CD4-positive, alpha-beta memory T cell (primary cell): ENCODE measurements at regions not wholly inside any gene's neighbourhood (a gene's known extent, or its start where the extent isn't known, plus 50 kb on each side); places are given as distances from the start of the nearest gene placed in this dataset.

Source experiments
- CTCF ChIA-PET: fragments of 350-600 bp; sonication (Branson Sonifier 250); formaldehyde crosslinking; loops from one replicate; lab custom pipeline; 2021; ENCODE audit warnings: inconsistent platforms; ENCODE audit not compliant: partially characterized antibody; lab: Charles Lee
- POLR2A ChIA-PET: fragments of 350-600 bp; sonication (Branson Sonifier 250); formaldehyde crosslinking; loops from one replicate; lab custom pipeline; 2021; ENCODE audit not compliant: partially characterized antibody; lab: Charles Lee
- DNase-seq, 5 donors: peaks; one replicate each; pipeline versions ENCODE4 v3.0.0 to v3.0.0-alpha.2; 2020 to 2022; ENCODE audit warnings: mixed read lengths in 1 of 5
- H3K27ac ChIP-seq: one replicate; pipeline ENCODE4 v1.7.0; 2013; ENCODE audit warnings: low read depth, low read length
- H3K27me3 ChIP-seq: 2 replicates; pipeline ENCODE4 v1.7.0; 2013; ENCODE audit warnings: mild to moderate bottlenecking, low read length, moderate library complexity; ENCODE audit not compliant: insufficient read depth
- H3K36me3 ChIP-seq: 2 replicates; pipeline ENCODE4 v1.7.0; 2013; ENCODE audit warnings: mild to moderate bottlenecking, low read length, moderate library complexity; ENCODE audit not compliant: insufficient read depth
- H3K4me1 ChIP-seq: 2 replicates; pipeline ENCODE4 v1.7.0; 2013; ENCODE audit warnings: mild to moderate bottlenecking, low read length, moderate library complexity; ENCODE audit not compliant: insufficient read depth
- H3K4me3 ChIP-seq, 2 donors: one replicate each; pipeline ENCODE4 v1.7.0; 2013; ENCODE audit warnings: low read length in 2 of 2, mild to moderate bottlenecking in 1 of 2
- H3K9me3 ChIP-seq, 2 donors: one replicate each; pipeline ENCODE4 v1.7.0; 2013; ENCODE audit warnings: low read length in 2 of 2, control low read depth in 1 of 2; ENCODE audit not compliant: control insufficient read depth in 1 of 2
- H3K27ac Mint-ChIP-seq, 7 donors: one replicate each; pipeline ENCODE4 v1.8.0; 2020 to 2021; ENCODE audit warnings: mixed read lengths in 7 of 7, mild to moderate bottlenecking in 6 of 7, inconsistent platforms in 3 of 7, moderate library complexity in 3 of 7
- H3K27me3 Mint-ChIP-seq, 2 donors: one replicate each; pipeline ENCODE4 v1.8.0; 2020 to 2021; ENCODE audit warnings: mixed read lengths in 2 of 2
- H3K36me3 Mint-ChIP-seq, 2 donors: one replicate each; pipeline ENCODE4 v1.8.0; 2020 to 2021; ENCODE audit warnings: mixed read lengths in 2 of 2, inconsistent platforms in 1 of 2, mild to moderate bottlenecking in 1 of 2
- H3K4me1 Mint-ChIP-seq, 4 donors: one replicate each; pipeline ENCODE4 v1.8.0; 2020 to 2021; ENCODE audit warnings: mixed read lengths in 4 of 4, mild to moderate bottlenecking in 1 of 4
- H3K4me3 Mint-ChIP-seq, 8 donors: one replicate each; pipeline ENCODE4 v1.8.0; 2020 to 2021; ENCODE audit warnings: mixed read lengths in 8 of 8, mild to moderate bottlenecking in 7 of 8, moderate library complexity in 6 of 8, inconsistent platforms in 3 of 8
- H3K9me3 Mint-ChIP-seq, 8 donors: one replicate each; pipeline ENCODE4 v1.8.0; 2020 to 2021; ENCODE audit warnings: mixed read lengths in 8 of 8, mild to moderate bottlenecking in 5 of 8, inconsistent platforms in 3 of 8, moderate library complexity in 1 of 8
- intact Hi-C: fragments of 100-400 bp; cut with micrococcal nuclease; formaldehyde crosslinking; loops from one replicate; pipeline ENCODE4 v1.15.1; 2023

- peaks cover 0 to 6% of the 10 kb centered on the region in 2 donors for H3K27me3 Mint-ChIP-seq
- H3K36me3 Mint-ChIP-seq, result no peaks in the 10 kb centered on the region
- H3K4me3 Mint-ChIP-seq, result peak overlapping the region in 5 of 8 donors; percentile 12 to 84 (median 48)
- H3K9me3 ChIP-seq, result no peaks in the 10 kb centered on the region
- peaks cover 50% of the 10 kb centered on the region for H3K4me1 ChIP-seq
- POLR2A ChIA-PET, result interaction anchor here (0.9 to 3.2 kb wide), 7 partner anchors 9 to 160 kb away, joined by 3 to 17 read pairs (median 8); partner anchors contain the start of gene CCND2
- H3K4me3 ChIP-seq, result no peak overlapping the region
- CTCF ChIA-PET, result interaction anchor here (0.6 to 9.7 kb wide), 8 partner anchors 9 to 161 kb away, joined by 3 to 77 read pairs (median 6); no protein-coding TSS in a partner anchor
- H3K27ac Mint-ChIP-seq, result peak overlapping the region in 2 of 7 donors; percentile 29 to 64
- no peaks in the 10 kb centered on the region for H3K27me3 ChIP-seq
- peaks cover 0 to 1% (median 0%) of the 10 kb centered on the region in 8 donors for H3K9me3 Mint-ChIP-seq
- intact Hi-C loops, result no loop called here
- H3K4me1 Mint-ChIP-seq, result peaks cover 40 to 57% (median 45%) of the 10 kb centered on the region in 4 donors
- no peak for DNase-seq
- H3K36me3 ChIP-seq, result no peaks in the 10 kb centered on the region
- H3K27ac ChIP-seq, result no peak overlapping the region
Observed at GRCh38 chr12:4116251-4117111, 157.1 kb upstream of the CCND2 start.

- ChIA-PET CTCF (interaction anchor here (0.6 to 9.7 kb wide), 7 partner anchors 8 to 162 kb away, joined by 3 to 77 read pairs (median 9); no protein-coding TSS in a partner anchor), POLR2A (interaction anchor here (1.8 to 3.1 kb wide), 2 partner anchors 27 to 154 kb away, joined by 5 to 13 read pairs; no protein-coding TSS in a partner anchor)
- Histone ChIP-seq H3K9me3 (no peaks in the 10 kb centered on the region), H3K4me1 (peaks cover 50% of the 10 kb centered on the region), H3K4me3 (no peak overlapping the region), H3K36me3 (no peaks in the 10 kb centered on the region), H3K27me3 (no peaks in the 10 kb centered on the region), H3K27ac (no peak overlapping the region)
- peaks cover 2 to 6% of the 10 kb centered on the region in 2 donors for H3K27me3 Mint-ChIP-seq
- H3K4me1 Mint-ChIP-seq, result peaks cover 40 to 53% (median 46%) of the 10 kb centered on the region in 4 donors
- peaks cover 0 to 1% (median 0%) of the 10 kb centered on the region in 8 donors for H3K9me3 Mint-ChIP-seq
- H3K27ac Mint-ChIP-seq, result peak overlapping the region in 5 of 7 donors; percentile 8 to 70 (median 16)
- no peak for DNase-seq
- H3K36me3 Mint-ChIP-seq, result no peaks in the 10 kb centered on the region
- intact Hi-C loops, result no loop called here
- peak overlapping the region in 7 of 8 donors; percentile 58 to 84 (median 75) for H3K4me3 Mint-ChIP-seq
Observed at GRCh38 chr12:4115570-4115969, 158.0 kb upstream of the CCND2 start.

- intact Hi-C loops, result no loop called here
- peak overlapping the region in 6 of 8 donors; percentile 0 to 71 (median 56) for H3K4me3 Mint-ChIP-seq
- no peaks in the 10 kb centered on the region for H3K36me3 Mint-ChIP-seq
- Histone ChIP-seq H3K9me3 (no peaks in the 10 kb centered on the region), H3K27ac (no peak overlapping the region), H3K27me3 (no peaks in the 10 kb centered on the region), H3K4me3 (no peak overlapping the region), H3K36me3 (no peaks in the 10 kb centered on the region), H3K4me1 (peaks cover 50% of the 10 kb centered on the region)
- ChIA-PET POLR2A (interaction anchor here (0.7 to 3.1 kb wide), 3 partner anchors 28 to 158 kb away, joined by 3 to 13 read pairs (median 5); partner anchors contain the start of gene CCND2), CTCF (interaction anchor here (1.3 to 9.7 kb wide), 5 partner anchors 27 to 163 kb away, joined by 3 to 77 read pairs (median 9); no protein-coding TSS in a partner anchor)
- peak in 3 of 5 donors; percentile 20 to 60 (median 32) for DNase-seq
- peaks cover 38 to 50% (median 45%) of the 10 kb centered on the region in 4 donors for H3K4me1 Mint-ChIP-seq
- H3K9me3 Mint-ChIP-seq, result peaks cover 0 to 1% (median 0%) of the 10 kb centered on the region in 8 donors
- H3K27ac Mint-ChIP-seq, result peak overlapping the region in 4 of 7 donors; percentile 9 to 54 (median 34)
- peaks cover 2 to 6% of the 10 kb centered on the region in 2 donors for H3K27me3 Mint-ChIP-seq
Observed at GRCh38 chr12:4114986-4115385, 158.6 kb upstream of the CCND2 start.

GRCh38 chr12:4112734-4113325, 160.7 kb upstream of the CCND2 start:
- H3K27ac ChIP-seq, result no peak overlapping the region
- no peak overlapping the region for H3K4me3 ChIP-seq
- Mint-ChIP-seq H3K4me1 (peaks cover 21 to 30% (median 26%) of the 10 kb centered on the region in 4 donors), H3K36me3 (no peaks in the 10 kb centered on the region), H3K9me3 (no peaks in the 10 kb centered on the region), H3K27ac (no peak overlapping the region), H3K27me3 (peaks cover 2 to 6% of the 10 kb centered on the region in 2 donors), H3K4me3 (no peak overlapping the region)
- H3K9me3 ChIP-seq, result no peaks in the 10 kb centered on the region
- H3K27me3 ChIP-seq, result no peaks in the 10 kb centered on the region
- ChIA-PET CTCF (interaction anchor here (9.7 kb wide), 1 partner anchor 165 kb away, joined by 77 read pairs; no protein-coding TSS in a partner anchor), POLR2A (no interaction called here)
- DNase-seq, result no peak
- no peaks in the 10 kb centered on the region for H3K36me3 ChIP-seq
- intact Hi-C loops, result no loop called here
- H3K4me1 ChIP-seq, result peaks cover 32% of the 10 kb centered on the region

GRCh38 chr12:4112290-4112689, 161.3 kb upstream of the CCND2 start:
- intact Hi-C loops, result no loop called here
- POLR2A ChIA-PET, result no interaction called here
- Histone ChIP-seq H3K9me3 (no peaks in the 10 kb centered on the region), H3K27me3 (no peaks in the 10 kb centered on the region), H3K4me3 (no peak overlapping the region), H3K27ac (no peak overlapping the region), H3K4me1 (peaks cover 31% of the 10 kb centered on the region), H3K36me3 (no peaks in the 10 kb centered on the region)
- Mint-ChIP-seq H3K27ac (no peak overlapping the region), H3K9me3 (no peaks in the 10 kb centered on the region), H3K4me1 (peaks cover 21 to 29% (median 25%) of the 10 kb centered on the region in 4 donors), H3K36me3 (no peaks in the 10 kb centered on the region), H3K4me3 (no peak overlapping the region), H3K27me3 (peaks cover 2 to 6% of the 10 kb centered on the region in 2 donors)
- CTCF ChIA-PET, result interaction anchor here (9.7 kb wide), 1 partner anchor 166 kb away, joined by 77 read pairs; no protein-coding TSS in a partner anchor
- no peak for DNase-seq

GRCh38 chr12:4111010-4111409, 162.6 kb upstream of the CCND2 start:
- no peak for DNase-seq
- H3K4me3 ChIP-seq, result no peak overlapping the region
- Mint-ChIP-seq H3K9me3 (no peaks in the 10 kb centered on the region), H3K4me3 (no peak overlapping the region), H3K4me1 (peaks cover 19 to 29% (median 24%) of the 10 kb centered on the region in 4 donors), H3K27ac (no peak overlapping the region), H3K27me3 (peaks cover 2 to 6% of the 10 kb centered on the region in 2 donors), H3K36me3 (no peaks in the 10 kb centered on the region)
- H3K4me1 ChIP-seq, result peaks cover 23% of the 10 kb centered on the region
- no peaks in the 10 kb centered on the region for H3K27me3 ChIP-seq
- H3K9me3 ChIP-seq, result no peaks in the 10 kb centered on the region
- no peak overlapping the region for H3K27ac ChIP-seq
- ChIA-PET CTCF (interaction anchor here (9.7 kb wide), 1 partner anchor 167 kb away, joined by 77 read pairs; no protein-coding TSS in a partner anchor), POLR2A (interaction anchor here (1.0 to 1.2 kb wide), 2 partner anchors 161 to 167 kb away, joined by 3 to 4 read pairs; no protein-coding TSS in a partner anchor)
- no peaks in the 10 kb centered on the region for H3K36me3 ChIP-seq
- intact Hi-C loops, result no loop called here
